PC-9 (cell line): ENCODE measurements at regions not wholly inside any gene's neighbourhood (a gene's known extent, or its start where the extent isn't known, plus 50 kb on each side); places are given as distances from the start of the nearest gene placed in this dataset.

Experiments
- CTCF ChIP-seq: fragments of 200-600 bp; sonication (generic); conservative IDR thresholded peaks from 2 replicates; pipeline ENCODE4 v1.6.1; 2017; ENCODE audit warnings: mixed run types, antibody characterized with exemption, mild to moderate bottlenecking, moderate library complexity
- EZH2 ChIP-seq: fragments of 200-600 bp; sonication (generic); IDR thresholded peaks from 2 replicates; pipeline ENCODE4 v1.8.0; 2017; ENCODE audit warnings: antibody characterized with exemption, low read depth

- peak; percentile 67 for TF ChIP-seq CTCF
- no peak for TF ChIP-seq EZH2
Observed at GRCh38 chr21:16330082-16330907, 600.5 kb downstream of the USP25 start.
